D721Med (cell line): ENCODE measurements at regions not wholly inside any gene's neighbourhood (a gene's known extent, or its start where the extent isn't known, plus 50 kb on each side); places are given as distances from the start of the nearest gene placed in this dataset.

Experiments
- DNase-seq: peaks from one replicate; pipeline ENCODE4 v3.0.0; 2011; ENCODE audit warnings: low spot score; ENCODE audit not compliant: insufficient read length
- FAIRE-seq: peaks from 2 replicates; lab custom pipeline; 2011; peaks lifted over from hg19 to GRCh38; lab: Jason Lieb, UNC
- CTCF ChIP-seq: IDR thresholded peaks from 2 replicates; pipeline ENCODE4 v1.5.1; 2012; ENCODE audit warnings: mild to moderate bottlenecking, control low read depth; ENCODE audit not compliant: insufficient read depth; ENCODE audit errors: missing control alignments

GRCh38 chr17:77353684-77354419 is 213.1 kb downstream of the SEC14L1 start:
- DNase-seq (no peak), FAIRE-seq (no peak)
- no peak for TF ChIP-seq CTCF

- FAIRE-seq (no peak), DNase-seq (no peak)
- no peak for TF ChIP-seq CTCF
Observed at GRCh38 chr17:77354420-77354669, 213.6 kb downstream of the SEC14L1 start.

GRCh38 chr17:77354670-77355455 is 214.1 kb downstream of the SEC14L1 start:
- DNase-seq = no peak
- TF ChIP-seq CTCF = no peak
- FAIRE-seq = no peak

- FAIRE-seq (no peak), DNase-seq (no peak)
- TF ChIP-seq CTCF = no peak
Observed at GRCh38 chr17:77356109-77356689, 215.4 kb downstream of the SEC14L1 start.

- DNase-seq (no peak), FAIRE-seq (no peak)
- TF ChIP-seq CTCF = no peak
Observed at GRCh38 chr17:77356690-77357201, 216.0 kb downstream of the SEC14L1 start.

GRCh38 chr17:77358801-77359200 is 218.0 kb downstream of the SEC14L1 start:
- no peak for FAIRE-seq
- TF ChIP-seq CTCF = no peak
- DNase-seq = no peak
